Fibroblast of skin of right quadriceps (primary cell): ENCODE measurements at regions not wholly inside any gene's neighbourhood (a gene's known extent, or its start where the extent isn't known, plus 50 kb on each side); places are given as distances from the start of the nearest gene placed in this dataset.
"Not testable (repeated sequence)": the region's sequence is repeated elsewhere in the genome, so short reads cannot be mapped to it uniquely, and the experiment has no call there.

Experiments
- DNase-seq: peaks from one replicate; pipeline ENCODE4 v3.0.0-alpha.2; 2013

DNA sequence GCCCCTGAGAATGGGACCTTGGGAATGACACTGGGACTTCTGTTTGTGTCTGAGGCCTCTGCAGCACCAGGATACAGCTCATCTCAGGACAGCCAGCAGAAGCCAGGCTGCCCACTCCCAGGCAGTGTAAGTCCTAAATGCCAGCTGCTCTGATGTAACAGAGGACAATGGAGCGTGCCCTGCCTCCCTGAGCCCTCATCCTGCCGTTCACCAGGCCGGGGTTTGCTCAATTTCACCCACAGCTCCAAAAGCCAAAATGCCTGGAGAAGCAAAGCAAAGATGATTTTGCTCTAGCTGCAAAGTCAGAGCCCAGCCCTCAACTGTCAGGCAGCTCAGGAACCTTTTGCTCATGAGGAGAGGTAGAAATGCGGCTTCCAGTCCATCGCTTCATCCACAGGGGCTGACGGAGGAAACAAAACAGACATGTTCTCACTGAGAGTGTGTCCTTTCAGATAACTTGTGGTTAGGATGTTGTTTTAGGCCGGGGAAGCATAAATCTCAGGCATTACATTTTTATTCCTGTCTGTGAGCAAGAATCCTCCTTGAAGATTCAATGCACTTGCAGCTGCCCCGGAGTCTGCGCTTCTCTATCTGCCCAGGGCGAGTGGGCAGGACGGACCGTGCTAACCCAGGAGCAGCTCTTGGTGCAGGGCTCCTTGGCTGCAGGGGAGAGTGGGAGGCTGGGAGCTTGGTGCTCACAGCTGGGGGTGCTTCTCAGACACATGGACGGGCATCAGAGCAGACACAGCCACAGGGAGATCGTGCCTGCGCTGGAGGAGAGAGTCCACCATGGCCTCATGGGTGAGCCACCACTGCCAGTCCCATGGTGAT is 83.2 kb upstream of the CHST15 start:
- DNase-seq, result no peak

DNA sequence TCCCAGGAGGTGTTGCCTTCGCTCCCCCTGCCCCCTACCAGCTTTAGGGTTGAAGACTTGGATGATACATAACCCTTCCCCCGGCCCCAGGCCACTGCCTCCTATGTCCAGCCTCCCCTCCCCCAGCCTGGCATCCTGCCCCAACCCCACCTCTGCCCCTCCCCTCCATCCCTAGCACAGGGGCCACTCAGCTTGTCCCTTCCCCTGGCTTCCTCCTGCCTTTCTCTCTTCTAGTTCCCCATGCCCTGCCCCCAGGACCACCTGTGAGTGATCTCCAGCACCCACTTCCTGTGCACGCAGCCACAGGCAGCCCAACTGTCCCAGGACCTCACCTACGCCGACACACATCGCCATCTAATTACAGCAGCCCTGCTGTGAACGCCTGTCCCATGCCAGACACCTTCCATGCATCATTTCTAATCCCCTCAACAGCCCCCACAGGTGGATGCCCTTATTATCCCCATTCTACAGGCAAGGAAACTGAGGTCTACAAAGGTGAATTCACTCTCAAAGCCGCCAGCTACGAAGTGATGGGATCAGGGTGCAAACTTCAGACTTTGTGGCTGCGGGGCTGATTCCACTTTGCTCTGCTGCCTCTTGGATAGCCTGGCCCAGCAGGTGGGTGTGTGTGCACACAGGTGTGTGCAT is 82.4 kb upstream of the CHST15 start:
- no peak for DNase-seq

DNA sequence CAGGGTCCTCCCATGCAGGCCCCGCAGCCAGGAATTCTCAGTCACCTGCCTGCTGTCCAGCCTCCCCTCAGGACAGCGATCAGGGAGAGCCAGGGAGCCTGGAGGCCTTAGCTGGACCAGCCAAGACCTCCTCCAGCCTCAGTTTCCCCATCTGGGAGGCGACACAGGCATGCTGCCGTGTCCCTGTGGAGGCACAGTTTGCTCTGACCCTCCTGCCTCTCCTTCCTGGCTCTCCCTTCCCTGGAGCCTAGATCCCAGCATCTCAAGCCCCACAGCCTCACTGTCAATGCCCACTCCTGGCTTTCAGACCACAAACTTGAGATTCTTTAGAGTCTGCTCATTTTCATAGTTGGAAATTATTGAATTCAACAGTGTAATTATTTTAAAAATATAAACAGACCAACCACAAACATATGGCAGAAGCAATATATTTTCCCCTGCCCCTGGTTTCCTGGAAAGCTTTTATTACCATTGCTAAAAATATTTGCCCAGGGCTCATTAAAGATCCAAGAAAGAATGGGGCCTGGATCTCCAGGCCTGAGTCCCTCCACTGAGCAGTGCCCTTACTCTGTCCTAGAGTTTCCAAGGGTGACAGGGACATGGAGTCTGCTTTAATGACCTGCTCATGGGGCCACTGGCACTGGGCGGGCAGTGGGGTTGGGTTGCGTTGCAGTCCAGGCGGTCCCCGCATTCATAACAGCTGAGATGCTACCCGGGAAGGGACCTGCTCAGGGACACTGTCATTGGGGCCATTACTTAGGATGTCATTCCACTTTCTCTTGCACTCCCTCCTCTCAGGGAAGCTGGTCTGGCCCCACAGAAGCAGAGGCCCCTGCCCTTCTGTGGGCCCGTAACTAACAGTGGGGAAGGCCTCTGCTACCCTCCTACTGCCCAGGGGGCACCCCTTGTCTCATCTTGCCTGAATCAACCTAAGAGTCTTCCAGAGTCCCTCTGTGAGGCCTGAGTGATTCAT is 81.6 kb upstream of the CHST15 start:
- DNase-seq, result peak; percentile 16

DNA sequence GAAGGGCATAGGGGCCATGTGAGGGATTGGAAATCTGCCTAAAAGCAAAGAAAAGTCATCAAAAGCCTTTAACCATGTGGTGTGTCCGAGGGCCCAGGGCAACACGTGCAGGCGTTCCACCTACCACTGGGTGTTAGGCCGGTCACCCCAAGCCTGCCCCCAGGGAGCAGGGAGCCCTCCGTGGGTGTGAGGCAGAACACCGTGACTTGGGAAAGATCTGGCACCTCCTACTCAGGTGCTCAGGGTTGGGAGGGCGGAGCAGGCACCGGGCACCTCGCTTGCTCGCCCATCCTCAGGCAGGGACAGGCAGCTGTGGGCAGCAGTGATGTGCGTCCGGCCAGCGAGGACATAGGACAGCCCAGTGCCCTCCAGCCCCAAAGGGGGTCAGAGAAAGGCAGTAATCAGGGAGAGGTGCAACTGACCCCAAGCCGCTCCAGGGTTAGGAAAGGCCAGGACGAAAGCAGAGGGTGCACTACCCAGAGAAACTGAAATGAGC is 80.7 kb upstream of the CHST15 start:
- no peak for DNase-seq

DNA sequence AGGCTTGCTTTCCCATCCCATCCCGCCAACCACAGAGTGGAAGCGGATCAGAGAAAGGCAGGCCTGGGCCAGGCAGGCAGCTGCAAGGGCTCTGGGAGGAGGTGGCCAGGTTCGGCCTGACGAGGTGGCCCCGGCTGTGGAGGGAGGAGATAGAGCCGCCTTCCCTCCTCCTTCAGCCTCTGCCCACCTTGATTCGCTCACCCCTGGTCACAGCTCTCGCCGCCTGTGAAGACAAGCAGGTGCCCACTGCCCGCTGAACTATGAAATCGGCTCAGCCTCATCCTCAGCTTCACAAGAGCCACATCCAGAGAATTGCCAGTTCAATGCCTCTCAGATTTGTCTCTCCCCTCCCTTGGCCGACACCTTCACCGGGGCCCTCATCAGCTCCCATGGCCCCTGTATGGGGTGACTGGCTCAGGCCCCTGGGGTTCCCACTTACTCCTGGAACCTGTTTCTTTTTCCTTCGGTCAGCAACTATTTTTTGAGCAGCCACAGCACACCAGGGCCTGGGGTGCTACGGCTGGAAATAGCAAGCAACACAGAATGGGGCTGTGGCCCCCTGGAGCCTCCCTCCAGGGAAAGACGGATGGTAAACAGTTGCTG is 80.0 kb upstream of the CHST15 start:
- DNase-seq, result no peak

DNA sequence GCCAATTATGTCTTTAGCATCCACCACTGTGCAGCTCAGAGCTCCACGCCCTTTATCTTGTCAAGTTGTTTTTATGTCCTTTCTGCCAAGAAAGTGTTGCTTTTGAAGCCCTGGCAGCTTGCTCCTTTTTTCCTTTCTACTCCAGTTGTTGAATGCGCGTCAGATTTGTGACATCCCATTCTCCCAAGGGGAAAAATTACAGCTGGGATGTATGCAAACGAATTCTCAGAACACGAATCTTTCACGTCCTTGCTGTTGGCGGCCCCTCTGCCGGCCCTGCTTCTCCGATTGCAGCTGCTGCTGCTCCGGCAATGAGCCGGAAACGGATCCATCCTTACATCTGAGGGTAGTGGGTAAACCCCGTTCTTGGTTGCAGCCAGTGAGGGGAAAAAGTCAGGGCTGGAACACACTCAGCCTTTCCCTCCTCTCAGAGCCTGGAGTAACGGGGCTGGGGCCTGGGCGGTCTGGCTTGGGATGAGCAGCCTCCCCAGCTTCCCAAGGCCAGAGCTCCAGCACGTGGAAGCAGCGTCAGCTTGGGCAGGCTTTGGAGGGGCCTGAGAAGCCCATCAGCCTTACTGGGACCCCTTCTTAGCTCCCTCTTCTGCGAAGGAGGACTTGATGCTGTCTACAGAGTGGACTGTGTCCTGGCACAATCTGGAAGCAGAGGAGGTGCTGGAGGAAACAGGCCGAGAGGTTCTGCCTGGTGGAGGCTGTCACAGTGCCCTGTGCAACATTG is 79.0 kb upstream of the CHST15 start:
- DNase-seq, result no peak

DNA sequence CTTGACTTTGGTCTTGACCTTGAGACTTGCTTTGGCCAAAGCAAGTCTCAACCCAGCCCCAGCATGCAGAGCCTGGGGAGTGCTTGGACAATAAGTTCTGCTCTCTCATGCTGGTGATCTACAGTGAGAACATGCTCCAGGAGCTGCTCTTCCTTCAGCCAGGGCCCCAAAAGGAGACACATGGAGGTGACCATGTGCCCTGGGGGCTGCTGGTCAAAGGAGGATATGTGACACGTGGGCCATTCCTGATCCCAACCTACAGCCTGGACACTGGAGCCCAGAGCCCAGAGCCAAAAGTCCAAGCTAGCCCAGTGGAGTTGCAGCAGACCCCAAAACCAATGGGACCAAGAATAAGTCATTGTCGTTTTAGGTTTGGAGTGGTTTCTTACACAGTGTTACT is 78.2 kb upstream of the CHST15 start:
- no peak for DNase-seq

DNA sequence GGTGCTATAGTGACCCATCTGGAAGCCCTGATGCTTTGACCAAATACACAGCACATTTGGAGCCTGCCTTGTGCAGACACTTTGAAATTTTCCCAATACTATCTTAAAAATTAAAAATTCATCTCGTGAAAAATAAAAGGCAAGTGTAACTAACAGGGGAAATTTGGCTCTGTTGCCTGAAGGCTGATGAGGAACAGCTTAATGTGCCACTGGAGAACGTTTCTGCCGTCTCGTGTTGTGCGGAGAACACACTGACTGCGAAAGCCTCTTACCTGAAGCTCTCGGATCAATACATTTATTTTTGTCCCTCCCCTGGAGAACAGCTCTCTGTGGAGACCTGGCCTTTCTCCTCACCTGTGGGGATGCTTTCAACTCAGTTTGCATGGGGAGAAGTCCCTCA is 77.2 kb upstream of the CHST15 start:
- DNase-seq, result no peak

DNA sequence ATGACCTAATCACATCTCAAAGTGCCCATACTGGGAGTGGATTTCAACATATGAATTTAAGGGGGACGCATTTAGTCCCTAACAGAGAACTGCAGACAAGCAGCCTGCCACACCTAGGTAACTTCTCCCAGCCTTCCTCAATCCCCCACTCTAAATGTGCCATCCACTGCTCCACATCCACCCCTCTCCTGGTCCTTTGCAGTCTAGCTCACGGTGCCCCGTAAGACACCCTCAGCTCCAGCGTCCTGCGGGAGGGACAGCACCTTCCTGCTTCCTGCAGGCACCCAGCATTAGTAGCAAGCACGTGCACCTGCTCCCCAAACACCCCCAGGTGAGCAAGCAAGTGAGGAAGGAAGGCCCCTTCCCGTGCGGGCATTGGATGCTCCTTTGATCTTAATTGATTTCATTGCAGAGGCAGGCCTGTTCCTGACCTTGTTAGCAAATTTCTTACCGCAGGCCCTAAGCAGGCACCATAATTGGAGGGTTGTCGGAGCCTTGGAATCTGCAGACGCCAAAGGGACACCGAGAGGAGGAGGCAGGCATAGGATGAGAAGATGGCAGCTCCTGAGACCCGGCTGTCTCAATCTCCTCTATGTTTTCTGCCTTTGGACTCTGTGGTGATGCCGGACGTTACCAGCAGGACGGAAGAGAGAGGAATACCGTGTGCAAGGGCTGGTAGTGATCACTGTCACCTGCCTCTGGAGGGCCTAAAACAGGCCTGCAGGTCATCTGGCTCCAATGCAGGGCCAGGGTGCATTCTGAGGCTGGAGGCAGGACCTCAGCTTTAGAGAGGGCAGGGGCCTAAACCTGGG is 75.8 kb upstream of the CHST15 start:
- DNase-seq, result no peak

DNA sequence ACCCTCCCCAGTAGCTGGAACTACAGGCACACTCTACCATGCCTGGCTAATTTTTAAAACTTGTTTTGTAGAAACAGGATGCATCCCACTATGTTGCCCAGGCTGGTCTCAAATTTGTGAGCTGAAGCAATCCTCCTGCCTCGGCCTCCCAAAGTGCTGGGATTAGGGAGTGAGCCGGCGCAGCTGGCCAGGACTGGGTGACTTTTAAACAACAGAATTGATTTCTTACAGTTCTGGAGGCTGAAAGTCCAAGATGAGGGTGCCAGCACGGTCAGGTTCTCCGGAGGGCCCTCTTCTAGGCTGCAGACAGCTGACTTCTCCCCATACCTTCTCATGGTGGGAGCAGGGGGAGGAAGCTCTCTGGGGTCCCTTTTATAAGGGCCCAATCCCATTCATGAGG is 75.2 kb upstream of the CHST15 start:
- no peak for DNase-seq

DNA sequence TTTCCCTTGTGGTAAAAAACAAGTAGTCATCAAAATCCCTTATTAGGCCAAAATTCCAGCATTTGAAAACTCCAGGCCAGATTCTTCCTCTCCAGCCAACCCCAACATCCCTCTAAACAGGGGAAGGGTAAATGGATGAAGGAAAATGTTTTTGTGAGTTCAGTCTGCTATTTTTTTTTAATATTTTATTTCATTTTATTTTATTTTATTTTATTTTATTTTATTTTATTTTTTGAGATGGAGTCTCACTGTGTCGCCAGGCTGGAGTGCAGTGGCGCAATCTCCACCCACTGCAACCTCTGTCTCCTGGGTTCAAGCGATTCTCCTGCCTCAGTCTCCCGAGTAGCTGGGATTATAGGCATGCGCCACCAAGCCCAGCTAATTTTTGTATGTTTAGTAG is 74.5 kb upstream of the CHST15 start:
- not testable (repeated sequence) for DNase-seq

DNA sequence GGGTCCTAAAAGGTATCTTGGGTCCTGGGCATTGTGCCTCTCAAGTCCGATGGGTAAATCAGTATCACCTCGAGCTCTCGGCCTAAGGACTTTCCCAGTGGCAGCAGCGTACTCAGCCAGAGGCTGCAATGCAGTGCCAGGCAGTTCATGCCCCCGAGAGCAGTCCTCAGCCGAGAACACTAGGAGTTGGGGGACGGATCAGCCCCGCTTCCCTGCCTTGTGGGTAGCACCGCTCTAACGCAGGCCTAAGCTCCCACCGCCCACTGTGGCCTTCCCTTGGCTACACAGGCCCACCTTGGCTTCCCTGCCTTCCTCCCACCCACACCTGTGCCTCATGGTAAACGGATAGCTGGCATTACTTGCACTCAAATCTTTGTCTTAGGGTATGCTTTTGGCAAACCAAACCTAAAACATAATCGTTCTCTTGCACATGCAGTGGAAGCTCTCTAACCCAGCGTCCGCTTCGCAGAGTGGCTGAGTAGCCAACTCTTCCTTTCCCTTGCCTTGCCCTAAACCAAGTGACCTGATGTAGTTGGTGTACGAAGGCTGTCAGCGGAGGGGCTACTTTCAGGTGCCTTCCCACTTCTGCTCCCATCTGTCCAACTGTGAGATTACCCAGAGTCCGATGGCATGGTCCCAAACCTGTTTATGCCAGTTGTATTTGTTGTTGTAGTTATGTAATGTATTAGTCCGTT is 73.2 kb upstream of the CHST15 start:
- DNase-seq, result no peak

DNA sequence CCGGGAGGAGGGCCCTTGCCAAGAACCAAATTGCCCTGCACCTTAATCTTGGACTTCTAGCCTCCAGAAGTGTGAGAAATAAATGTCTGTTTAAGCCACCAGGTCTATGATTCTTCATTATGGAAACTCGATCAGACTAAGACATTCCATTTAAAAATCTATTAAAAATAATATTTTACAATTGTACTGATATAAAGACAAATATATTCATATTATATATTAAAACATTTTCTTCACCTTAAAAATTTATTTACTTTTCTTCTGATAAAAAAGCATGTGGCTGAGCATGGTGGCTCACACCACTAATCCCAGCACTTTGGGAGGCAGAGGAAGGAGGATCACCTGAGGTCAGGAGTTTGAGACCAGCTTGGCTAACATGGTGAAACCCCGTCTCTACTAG is 72.4 kb upstream of the CHST15 start:
- no peak for DNase-seq

DNA sequence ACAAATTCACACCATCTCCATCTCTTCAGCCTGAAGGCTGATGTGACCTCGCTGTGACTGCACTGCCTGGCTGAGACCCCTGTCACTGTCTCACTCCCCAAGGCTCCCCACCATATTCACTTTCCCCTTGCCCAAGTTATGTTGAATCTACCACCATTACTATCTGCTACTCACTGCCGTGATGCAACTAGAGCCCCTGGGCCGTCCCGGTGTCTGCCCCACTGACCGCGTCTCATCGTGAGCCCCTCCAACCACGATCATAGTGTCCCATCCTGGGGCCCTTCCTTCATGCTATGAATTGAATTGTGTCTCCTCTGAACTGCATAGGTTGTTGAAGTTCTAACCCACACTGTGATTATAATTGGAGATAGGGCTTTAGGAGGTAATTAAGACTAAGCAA is 71.9 kb upstream of the CHST15 start:
- DNase-seq, result no peak

DNA sequence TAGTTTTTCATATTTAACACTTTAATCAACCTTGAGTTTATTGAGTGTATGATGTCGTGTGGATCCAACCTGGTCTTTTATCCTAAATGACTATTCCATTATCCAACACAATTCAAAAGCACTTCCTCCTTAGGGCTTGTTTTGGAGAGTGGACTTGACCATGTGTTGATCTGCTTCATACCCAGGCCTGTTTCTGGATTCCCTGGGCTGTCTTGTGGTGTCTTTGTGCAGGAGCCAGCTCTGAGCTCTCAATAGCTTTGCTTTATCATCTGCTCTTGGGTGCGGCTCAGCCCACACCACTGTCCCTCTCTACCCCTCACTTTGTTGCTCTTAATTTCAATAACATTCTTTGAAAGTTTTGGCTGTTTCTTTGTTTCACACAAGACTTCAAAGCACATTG is 70.9 kb upstream of the CHST15 start:
- DNase-seq, result no peak

DNA sequence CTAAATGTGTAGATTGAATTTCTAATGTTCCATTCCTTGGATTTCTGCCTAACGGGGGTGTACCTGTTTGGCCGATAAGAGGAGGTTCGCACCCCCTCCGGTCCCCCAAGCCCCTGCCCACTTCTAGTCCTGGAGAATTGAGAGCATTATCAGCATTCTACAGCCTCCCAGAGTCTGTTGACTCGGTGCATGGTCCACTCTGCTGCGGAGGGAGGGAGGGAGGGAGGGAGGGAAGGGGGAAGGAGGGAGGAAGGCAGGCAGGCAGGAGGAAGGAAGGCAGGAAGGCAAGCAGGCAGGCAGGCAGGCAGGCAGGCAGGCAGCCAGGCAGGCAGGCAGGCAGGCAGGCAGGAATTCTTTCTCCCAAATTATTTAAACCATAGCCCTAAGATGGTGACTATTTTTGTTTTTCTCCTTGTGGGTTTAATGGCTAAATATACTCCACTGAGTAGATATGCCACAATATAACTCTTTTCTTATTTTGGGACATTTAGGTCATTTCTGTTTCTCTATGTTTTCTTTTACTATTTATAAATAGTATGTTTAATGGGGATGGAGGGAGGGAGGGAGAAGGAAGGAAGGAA is 69.5 kb upstream of the CHST15 start:
- no peak for DNase-seq

DNA sequence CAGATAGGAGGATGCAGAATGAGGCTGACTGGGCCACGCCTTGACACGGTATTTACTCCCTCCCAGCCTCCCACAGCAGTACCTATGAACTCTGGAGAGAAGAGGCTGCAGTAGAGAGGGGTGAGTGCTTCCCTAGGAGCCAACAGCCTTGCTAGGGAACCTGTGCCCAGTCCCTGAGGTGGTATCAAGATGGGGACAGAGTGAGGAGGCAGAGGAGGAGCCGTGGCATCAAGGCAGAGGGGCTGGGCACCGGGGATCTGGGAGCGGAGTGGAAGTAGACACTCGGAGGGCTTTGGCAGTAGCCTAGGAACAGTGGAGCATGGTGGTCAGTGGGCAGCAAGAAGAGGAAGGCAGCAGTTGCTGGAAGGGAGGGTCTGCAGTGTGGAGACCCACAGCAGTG is 68.7 kb upstream of the CHST15 start:
- no peak for DNase-seq

DNA sequence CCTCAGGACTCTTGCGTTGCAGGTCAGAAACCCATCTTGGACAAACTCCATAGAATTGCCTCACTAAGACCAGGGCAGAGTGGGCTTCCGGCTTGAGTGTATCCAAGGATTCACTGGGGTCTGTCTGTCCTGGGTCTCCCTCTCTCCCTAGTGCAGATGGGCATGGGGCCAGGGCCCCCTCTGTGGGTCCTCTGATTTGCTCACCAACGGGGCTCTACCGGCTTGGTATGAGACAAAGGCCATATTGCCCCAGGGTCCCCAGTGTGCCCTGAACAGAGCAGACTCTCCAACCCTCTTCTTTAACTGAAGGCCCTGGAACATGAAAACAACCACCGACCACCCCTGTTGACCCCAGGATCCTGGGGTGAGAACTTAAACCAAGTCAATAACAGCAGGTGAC is 68.2 kb upstream of the CHST15 start:
- DNase-seq, result no peak

DNA sequence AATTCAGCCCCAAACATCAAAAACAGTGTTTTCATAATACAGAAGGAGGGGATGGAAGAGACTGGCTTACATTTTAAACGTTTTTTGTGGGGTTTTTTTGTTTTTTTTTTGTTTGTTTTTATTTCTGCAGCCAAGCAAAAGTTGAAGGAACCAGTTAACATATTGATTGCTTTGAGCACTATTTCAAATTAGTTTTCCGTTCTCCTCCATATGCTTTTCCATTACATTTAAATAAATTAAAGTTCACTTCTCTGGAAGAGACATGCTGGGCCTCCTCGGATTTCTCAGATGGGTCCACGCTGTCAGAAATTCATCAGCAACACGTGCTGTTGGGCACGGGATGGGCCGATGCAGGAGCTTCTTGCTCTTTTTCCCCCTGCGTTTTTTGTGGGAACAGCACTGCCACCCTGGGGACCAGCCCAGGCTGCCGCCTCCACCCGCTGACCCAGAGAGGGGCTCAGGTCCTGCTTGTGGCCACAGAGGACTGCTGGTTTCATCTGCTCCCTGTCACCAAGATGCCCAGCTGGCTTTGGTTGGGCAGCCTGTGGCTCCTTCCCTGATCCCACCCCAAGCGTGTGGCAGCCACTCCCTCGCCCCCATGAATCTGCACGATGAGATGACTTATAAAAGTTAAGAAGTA is 67.7 kb upstream of the CHST15 start:
- DNase-seq, result no peak

DNA sequence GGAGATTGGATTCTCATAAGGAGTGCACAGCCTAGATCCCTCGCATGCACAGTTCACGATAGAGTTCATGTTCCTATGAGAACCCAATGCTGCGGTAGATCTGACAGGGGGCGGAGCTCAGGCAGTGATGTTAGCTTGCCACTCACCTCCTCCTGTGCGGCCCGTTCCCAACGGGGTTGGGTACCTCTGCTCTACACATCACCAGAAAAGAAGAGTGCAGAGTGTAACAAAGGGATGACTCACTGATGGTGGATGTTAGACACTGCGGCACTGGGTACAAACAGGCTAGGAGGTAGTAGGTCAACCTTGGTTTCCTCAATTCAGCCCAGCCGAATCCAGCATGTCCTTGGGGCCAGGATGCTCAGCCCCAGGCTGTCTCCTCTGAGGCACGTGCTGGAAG is 66.8 kb upstream of the CHST15 start:
- DNase-seq, result no peak
